NCI-H82 (cell line): ENCODE measurements at regions not wholly inside any gene's neighbourhood (a gene's known extent, or its start where the extent isn't known, plus 50 kb on each side); places are given as distances from the start of the nearest gene placed in this dataset.

Experiments used
- DNase-seq: peaks from one replicate; lab custom pipeline; 2025; lab: John Stamatoyannopoulos, UW

- no peak for DNase-seq
Measured at GRCh38 chr3:72322264-72322976, 525.8 kb downstream of the SHQ1 start.

- DNase-seq: no peak
Measured at GRCh38 chr3:72320955-72321303, 527.3 kb downstream of the SHQ1 start.

GRCh38 chr3:72320095-72320954, 527.9 kb downstream of the SHQ1 start:
- no peak for DNase-seq

DNA sequence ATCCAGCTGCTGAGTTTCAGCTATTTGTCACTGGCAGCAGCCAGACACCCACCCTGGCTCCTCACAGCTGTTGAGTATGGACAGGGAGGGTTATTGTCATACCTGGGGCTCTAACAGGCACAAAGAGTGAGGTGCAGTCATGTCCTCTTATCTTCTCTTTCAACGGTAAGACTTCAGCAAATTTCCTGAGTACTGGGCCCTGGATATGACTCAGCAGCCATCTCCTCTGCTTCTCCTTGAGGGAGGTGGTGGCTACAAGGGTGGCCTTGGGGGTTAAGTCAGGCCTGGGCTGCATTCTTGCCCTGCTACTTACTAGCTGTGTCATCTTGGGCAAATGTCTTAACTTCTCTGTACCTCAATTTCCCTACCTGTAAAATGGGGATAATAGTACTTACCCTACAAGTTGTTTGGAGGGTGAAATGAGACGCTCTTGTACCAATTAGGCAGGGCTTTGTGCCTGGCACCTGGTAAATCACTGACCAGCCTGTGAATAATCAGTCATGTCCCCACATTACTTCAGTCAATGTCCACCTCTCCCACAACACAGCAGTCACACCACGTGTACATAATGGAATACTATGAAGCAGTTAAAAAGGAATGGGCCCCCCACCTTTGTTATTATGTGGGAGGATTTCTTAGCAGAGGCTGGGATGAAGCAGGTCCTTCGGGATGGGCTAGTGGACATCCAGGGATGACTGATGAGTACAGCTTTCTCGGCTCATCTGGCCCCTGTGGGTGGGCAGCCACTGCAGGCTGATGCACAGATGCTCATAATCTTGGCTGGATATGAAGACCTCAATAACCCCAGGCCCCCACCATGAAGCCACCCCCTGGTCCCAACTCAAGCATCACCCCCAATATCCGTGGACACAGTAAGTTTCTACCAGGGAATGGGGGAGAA, 528.8 kb downstream of the SHQ1 start:
- DNase-seq: no peak

GRCh38 chr3:72318504-72319193, 529.6 kb downstream of the SHQ1 start:
- no peak for DNase-seq

GRCh38 chr3:72317491-72317890, 530.8 kb downstream of the SHQ1 start:
- DNase-seq: no peak

GRCh38 chr3:72316501-72317279, 531.6 kb downstream of the SHQ1 start:
- DNase-seq: no peak

DNA sequence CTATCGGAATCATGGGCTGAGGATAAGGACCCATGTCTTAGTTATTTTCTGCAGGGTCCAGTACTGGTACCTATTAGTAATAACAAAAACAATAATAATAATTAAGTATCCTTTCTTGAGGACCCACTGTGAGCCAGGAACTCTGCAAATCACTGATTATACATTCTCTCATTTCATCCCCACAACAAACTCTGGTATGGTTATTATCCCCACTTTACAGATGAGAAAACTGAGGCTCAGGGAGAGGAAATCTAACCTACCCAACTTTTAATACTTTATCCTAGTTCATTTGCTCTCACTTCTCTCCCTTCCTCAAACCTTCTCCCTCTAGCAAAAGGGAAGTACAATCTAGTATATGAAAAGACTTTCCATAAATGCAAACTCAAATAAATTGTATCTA, 528.4 kb upstream of the PROK2 start:
- DNase-seq: no peak

DNA sequence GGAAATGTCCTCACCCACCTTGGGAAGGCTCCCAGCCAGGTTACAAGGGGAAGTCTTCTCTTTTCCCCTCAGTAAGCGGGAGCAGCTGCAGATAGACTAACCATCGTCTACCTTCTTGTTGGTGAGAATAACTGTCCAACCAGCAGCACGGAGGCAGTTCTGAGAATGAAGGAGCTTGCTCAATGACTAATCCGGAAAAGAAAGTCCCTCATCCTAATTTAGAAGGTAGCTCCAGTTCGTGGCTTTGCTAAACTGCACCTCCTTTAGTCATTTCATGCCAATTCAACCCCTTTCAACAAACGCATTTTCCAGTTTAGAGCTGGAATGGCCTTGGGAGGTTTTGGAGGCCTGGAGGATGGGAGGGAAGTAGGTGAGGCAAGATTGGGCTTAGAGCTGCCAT, 527.4 kb upstream of the PROK2 start:
- no peak for DNase-seq

DNA sequence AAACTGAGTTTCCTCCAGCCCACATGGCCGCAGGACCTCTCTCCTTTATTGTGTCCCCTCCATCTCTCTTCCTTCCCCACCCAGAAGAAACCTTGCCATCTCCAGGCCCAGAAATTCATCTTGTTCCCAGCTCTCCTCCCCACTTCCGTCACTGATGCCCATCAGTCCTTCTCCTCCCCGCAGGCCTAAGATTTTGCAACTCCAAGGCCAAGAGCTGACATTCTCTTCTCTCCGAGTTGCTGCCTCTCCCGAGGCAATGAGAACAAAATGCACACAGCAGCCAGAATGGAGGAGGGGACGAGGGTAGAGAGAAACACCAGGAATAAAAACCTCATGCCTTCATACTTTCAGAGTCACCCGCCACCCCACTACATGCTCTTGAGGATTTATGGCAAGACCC, 526.5 kb upstream of the PROK2 start:
- DNase-seq: no peak

DNA sequence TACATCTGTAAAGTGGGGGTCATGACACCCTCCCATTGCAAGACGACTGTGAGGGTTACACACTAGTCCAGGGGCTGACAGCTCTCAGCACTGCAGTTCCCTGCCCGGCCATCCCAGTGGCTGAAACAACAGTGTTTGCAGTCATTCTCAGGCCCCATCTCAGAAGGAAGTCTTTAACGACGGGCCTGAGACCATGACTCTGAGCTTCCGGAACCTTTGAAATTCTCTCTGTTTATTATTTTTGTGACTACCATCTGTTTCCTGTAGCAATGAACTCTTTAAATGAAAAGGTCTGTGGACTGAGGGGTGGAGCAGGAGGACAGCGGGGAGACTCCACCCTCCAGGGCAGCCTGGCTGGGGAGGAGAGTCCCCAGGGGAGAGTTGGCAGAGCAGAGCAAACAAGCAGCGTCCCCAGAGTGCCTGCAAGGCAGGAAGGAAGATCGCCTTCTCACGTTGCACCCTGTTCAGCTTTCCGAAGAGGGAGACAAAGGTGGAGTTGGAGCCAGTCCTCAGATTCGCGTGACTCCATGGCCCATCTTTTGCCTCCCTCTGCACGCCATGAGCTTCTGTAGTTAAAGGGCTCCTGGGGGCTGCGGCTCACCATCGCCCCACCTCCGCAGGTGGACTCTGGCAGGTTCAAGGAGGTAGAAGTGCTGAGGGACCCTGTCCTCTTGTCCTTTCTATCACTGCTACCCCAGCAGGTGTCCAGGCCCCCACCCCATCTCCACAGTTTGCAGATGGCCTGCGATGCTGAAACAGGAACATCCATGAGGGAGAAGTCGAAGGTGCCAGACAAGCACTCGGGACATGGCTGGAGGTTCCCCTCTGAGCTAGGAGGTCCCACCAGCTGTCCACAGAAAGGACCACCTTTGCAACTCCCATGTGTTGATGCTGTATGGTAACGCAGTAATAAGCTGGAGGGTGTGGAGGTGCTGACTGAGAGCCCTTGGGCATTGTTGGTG, 525.8 kb upstream of the PROK2 start:
- DNase-seq: no peak

- no peak for DNase-seq
Measured at GRCh38 chr3:72309661-72310418, 524.9 kb upstream of the PROK2 start.

GRCh38 chr3:72308641-72309040, 523.7 kb upstream of the PROK2 start:
- no peak for DNase-seq

DNA sequence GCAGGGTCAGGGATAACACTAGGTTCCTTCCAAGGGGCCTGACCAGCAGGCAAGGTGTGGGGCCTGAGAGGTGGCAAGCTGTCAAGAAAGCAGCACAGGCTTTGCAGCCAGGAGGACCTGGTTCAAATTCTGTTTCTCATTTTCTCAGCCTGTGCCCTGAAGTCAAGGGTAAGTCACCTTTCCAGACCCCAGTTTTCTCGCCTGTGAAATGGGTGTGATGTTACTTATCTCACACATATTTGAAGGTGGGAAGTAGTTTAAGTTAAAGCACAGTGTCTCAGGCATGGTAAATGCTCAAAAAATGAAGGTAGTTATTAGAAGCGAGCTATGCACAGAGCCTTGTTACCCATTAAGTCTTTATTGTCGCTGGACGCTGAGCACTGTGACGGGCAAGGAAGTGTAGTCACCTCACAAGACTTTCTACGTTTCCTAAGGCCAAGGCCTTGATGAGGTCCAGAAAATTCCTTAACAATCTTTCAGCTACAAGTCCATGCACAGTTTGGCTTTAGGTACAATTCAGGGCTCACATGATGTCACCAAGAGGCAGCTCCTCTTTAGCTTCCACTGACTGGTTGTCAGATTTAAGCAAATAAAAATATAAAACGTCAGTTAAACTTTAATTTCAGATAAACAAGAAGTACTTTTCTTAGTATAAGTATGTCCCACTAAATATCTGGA, 522.6 kb upstream of the PROK2 start:
- DNase-seq: no peak

- DNase-seq: peak; percentile 81
Measured at GRCh38 chr3:72306800-72307341, 521.9 kb upstream of the PROK2 start.

DNA sequence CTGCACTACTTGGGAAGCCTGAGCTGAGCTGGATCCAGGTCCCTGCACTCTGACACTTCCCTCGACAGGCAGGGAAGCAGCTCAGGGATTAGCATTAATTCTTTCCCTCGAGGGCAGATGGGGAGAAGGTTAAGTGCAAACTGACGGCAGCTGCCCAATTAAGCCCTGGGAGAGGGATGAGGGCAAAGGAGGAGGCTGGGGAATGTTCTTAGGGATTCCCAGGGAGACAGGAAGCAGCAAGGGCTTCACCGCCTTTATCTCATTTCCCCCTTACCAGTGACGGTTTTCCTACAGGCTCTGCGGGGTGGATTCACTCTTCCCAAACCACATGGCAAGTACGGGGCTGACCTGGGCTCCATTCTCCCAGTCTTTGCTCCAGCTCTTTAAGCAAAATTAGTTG, 519.0 kb upstream of the PROK2 start:
- DNase-seq: peak; percentile 98

GRCh38 chr3:72301779-72302178, 516.8 kb upstream of the PROK2 start:
- DNase-seq: no peak

DNA sequence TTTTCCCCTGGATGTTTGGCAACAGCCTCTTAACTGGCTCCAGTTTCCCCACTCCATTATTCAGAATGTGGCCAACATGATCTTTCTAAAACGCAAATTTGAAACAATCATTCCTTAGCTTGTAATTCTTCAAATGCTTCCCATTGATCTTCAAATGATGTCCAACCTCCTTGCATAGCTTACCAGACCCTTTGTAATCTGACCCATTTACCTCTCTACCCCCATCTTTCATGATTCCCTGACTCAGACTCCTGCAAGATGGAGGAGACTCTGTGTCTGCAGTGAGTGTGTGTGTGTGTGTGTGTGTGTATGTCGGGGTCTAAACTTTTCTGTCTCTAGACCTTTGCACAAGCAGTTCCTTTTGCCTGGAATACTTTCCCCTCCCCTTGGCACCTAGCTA, 515.7 kb upstream of the PROK2 start:
- DNase-seq: no peak
